RWPE1 (cell line): ENCODE measurements at regions not wholly inside any gene's neighbourhood (a gene's known extent, or its start where the extent isn't known, plus 50 kb on each side); places are given as distances from the start of the nearest gene placed in this dataset.

Experiments
- CTCF ChIA-PET: fragments of 350-600 bp; sonication (Branson Sonifier 250); formaldehyde crosslinking; extraction: SDS; loops from one replicate; lab custom pipeline; 2021; lab: Yijun Ruan, JAX
- POLR2A ChIA-PET: fragments of 400-600 bp; formaldehyde crosslinking; extraction: SDS; loops from one replicate; lab custom pipeline; 2020; ENCODE audit warnings: antibody characterized with exemption; ENCODE audit not compliant: low non-redundant PET; lab: Yijun Ruan, JAX
- DNase-seq: peaks from one replicate; pipeline ENCODE4 v3.0.0; 2012; ENCODE audit warnings: low spot score
- H3K27ac ChIP-seq: fragments of 450-650 bp; 2 replicates; pipeline ENCODE4 v1.5.1; 2017
- TF ChIP-seq, protein P1 (sequence below): fragments of 450-650 bp; conservative IDR thresholded peaks from 2 replicates; pipeline ENCODE4 v1.5.1; 2017; ENCODE audit warnings: low read depth, mild to moderate bottlenecking

DNA sequence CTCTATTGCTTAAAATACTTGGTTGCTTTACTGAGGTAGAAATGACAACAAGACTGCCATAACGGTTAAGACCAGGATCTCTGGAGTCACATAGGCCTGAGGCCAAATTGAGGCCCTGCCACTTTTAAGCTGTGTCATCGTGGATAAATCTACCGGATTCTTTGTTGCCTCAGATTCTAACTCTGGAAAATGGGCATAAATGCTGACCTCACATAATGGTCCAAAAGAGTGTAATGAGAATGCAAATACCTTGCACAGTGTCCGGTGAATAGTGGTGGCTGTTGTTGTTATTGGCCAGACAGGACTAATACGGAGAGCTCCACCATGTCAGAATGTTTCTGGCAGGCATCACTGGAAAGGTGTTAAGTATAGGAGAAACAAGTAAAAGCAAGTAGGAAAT lies 346.1 kb downstream of the LMO4 start:
- no peak overlapping the region for H3K27ac ChIP-seq
- POLR2A ChIA-PET, result no interaction called here
- no peak for DNase-seq
- CTCF ChIA-PET, result no interaction called here
- TF ChIP-seq, protein P1, sequence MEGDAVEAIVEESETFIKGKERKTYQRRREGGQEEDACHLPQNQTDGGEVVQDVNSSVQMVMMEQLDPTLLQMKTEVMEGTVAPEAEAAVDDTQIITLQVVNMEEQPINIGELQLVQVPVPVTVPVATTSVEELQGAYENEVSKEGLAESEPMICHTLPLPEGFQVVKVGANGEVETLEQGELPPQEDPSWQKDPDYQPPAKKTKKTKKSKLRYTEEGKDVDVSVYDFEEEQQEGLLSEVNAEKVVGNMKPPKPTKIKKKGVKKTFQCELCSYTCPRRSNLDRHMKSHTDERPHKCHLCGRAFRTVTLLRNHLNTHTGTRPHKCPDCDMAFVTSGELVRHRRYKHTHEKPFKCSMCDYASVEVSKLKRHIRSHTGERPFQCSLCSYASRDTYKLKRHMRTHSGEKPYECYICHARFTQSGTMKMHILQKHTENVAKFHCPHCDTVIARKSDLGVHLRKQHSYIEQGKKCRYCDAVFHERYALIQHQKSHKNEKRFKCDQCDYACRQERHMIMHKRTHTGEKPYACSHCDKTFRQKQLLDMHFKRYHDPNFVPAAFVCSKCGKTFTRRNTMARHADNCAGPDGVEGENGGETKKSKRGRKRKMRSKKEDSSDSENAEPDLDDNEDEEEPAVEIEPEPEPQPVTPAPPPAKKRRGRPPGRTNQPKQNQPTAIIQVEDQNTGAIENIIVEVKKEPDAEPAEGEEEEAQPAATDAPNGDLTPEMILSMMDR, result no peak

DNA sequence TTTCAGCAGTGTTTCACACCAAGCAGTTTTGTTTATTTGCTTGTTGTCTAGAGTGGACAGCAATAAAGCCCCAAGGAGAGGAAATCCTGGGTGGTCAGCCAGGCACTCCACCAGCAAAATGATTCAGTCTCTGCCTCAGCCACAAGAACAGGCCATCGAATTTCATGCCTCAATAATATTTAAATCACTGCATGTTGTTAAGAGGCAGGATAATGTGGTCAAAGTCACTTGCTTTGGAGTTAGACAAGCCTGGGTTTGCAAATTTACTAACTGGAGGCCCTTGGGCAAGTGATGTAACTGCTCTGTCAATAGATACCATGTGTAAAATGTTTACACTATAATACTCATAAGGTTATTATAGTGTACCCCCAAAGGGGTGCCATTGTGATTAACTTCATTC lies 349.6 kb downstream of the LMO4 start:
- TF ChIP-seq, protein P1, result no peak
- ChIA-PET CTCF (no interaction called here), POLR2A (no interaction called here)
- DNase-seq, result no peak
- H3K27ac ChIP-seq, result no peak overlapping the region

DNA sequence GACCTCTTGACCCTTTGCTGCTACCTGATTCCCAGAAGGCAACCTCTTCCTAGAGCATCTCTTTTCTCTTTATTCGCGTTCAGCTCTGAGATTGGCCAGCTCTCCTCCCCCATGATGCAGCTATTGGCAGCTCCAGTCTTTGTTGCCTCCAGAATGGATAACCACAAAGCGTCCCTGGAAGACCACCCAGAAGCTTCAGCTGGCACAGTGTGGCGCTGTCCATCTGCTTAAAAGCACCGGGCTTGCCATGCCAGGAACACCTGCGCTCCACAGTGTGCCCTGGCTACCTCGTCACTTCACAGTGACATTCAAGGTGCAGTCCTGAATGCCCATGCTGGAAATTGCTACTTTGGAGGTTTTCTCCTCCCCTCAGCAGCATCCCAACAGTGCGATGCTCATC lies 353.9 kb downstream of the LMO4 start:
- POLR2A ChIA-PET, result no interaction called here

DNA sequence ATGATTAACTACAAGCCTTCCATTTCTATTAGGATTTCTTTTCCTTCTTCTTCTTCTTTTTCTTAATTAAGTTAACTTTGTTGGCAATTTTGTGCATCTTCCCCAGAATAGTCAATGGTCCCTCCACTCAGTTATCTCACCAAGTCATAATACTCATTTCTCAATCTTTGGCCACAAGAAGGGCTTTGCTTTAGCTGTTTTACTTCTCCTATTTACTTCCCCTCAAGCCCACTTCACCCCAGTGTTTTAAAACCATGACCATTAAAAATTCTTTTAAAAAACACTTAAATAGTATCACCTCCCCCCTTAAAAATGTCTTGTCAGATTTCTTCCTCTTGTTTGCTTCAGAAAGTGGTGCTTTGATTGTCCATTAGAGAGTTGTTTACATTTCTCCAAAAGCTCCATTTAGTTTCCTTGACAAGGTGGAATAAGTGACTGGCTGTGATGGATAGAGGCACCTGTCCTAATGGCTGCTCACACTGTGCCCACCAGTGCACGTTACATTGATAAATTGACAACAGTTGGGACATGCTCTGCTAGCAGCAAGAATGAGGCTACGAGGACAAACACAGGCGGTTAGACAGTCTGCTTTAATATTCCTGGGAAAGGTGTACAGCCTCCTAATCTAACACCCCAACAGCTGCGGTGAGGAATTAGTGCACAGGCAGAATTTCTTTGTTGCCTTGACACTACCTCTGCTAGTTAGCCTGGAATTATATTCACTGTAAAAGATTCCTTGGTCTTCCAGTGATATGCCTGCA lies 354.7 kb downstream of the LMO4 start:
- POLR2A ChIA-PET, result no interaction called here
- DNase-seq, result no peak
- TF ChIP-seq, protein P1, result no peak
- no peak overlapping the region for H3K27ac ChIP-seq
- CTCF ChIA-PET, result interaction anchor here (0.9 kb wide), 1 partner anchor 276 kb away, joined by 4 read pairs; no protein-coding TSS in a partner anchor

More for the DNA sequence above, 353.9 kb downstream of the LMO4 start:
- TF ChIP-seq, protein P1, result no peak
- no peak overlapping the region for H3K27ac ChIP-seq
- no peak for DNase-seq
- CTCF ChIA-PET, result no interaction called here

DNA sequence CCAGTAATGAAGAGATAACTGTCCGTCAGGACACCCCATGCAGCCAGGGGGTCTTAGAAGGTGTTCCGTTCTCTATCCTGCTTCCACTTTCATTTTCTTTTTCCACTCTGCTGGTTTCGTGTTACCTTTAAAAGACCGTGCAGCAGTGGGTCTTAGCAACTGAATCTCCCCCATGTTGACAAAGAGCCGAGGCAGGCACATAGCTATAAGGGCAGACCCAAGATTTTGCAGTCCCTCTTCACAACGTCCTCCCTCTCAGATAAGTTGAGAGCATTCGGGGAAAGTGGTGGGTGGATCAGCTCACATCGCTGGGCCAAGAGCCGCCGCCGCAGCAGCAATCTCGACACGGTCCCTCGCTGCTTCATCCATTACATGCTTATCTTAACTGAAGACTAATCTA lies 355.5 kb downstream of the LMO4 start:
- ChIA-PET POLR2A (no interaction called here), CTCF (interaction anchor here (0.6 to 0.9 kb wide), 2 partner anchors 275 to 553 kb away, joined by 4 read pairs; no protein-coding TSS in a partner anchor)
- no peak overlapping the region for H3K27ac ChIP-seq
- peak; percentile 25 for DNase-seq
- TF ChIP-seq, protein P1, result no peak

DNA sequence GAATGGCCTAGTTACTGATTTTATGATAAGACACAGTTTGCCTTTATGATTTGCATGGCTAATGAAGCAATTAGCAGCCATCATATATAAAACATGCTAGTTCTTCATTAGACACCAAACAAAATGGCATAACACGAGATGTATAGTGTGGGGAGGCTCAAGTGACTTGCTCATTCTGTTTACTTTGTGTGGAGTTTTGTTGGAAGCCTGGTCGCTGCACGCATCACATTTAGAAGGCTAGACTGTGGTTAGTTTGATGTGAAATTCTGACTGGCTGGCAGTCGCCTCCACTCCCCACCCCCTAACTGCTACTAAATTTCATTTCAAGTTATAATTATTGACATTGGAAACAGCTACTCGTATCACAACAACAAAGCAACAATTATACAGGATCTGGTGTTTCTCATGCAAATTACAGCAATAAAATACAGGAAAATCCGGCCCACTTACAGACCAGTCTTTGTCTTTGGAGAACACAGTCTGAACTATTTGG lies 356.1 kb downstream of the LMO4 start:
- ChIA-PET POLR2A (no interaction called here), CTCF (no interaction called here)
- TF ChIP-seq, protein P1, result no peak
- DNase-seq, result no peak
- no peak overlapping the region for H3K27ac ChIP-seq
